ENCODE measurements at regions not wholly inside any gene's neighbourhood (a gene's known extent, or its start where the extent isn't known, plus 50 kb on each side); places are given as distances from the start of the nearest gene placed in this dataset.

- TF ChIP-seq REST (IDR thresholded peaks at IDR 0.05; ENCODE audit: unreplicated experiment) (no peak), EZH2phosphoT487 (IDR thresholded peaks at IDR 0.05; ENCODE audit: unreplicated experiment) (no peak)
These were observed 1158.4 kb upstream of the AUTS2 start for GRCh38 chr7:68439897-68440296.
